K562 (cell line): ENCODE measurements at regions not wholly inside any gene's neighbourhood (a gene's known extent, or its start where the extent isn't known, plus 50 kb on each side); places are given as distances from the start of the nearest gene placed in this dataset.
A peak's percentile ranks its signal among the peaks of the same experiment; 100 is the strongest.

Experiments
- ATAC-seq: fragments of 200-7000 bp; cut with Tn5 transposase; 3 replicates; pipeline ENCODE4 v1.9.1; 2020; ENCODE audit warnings: moderate library complexity
- BruUV-seq: library from RNA; stranded (reverse); fragments of 400-500 nt; replicated peaks from 2 replicates; lab custom pipeline; 2021; lab: Mats Ljungman, UMichigan
- CTCF ChIA-PET: fragments of 300-600 bp; formaldehyde crosslinking; extraction: SDS; loops from one replicate; lab custom pipeline; 2021; ENCODE audit warnings: low intra/inter-chr PET ratio; lab: Yijun Ruan, JAX
- POLR2A ChIA-PET: fragments of 300-600, 350-650 bp; sonication (Branson Sonifier 250); formaldehyde crosslinking; extraction: SDS; loops from one replicate; lab custom pipeline; 2021; ENCODE audit warnings: antibody characterized with exemption, inconsistent platforms; lab: Yijun Ruan, JAX
- DNase-seq, 4 experiments: peaks; one replicate each; pipeline versions ENCODE4 v3.0.0 to v3.0.0-alpha.2; 2011 to 2018; ENCODE audit warnings: low spot score in 3 of 4, mixed read lengths in 3 of 4; ENCODE audit errors: extremely low read depth in 1 of 4
- FAIRE-seq: peaks from 2 replicates; lab custom pipeline; 2011; peaks lifted over from hg19 to GRCh38; lab: Jason Lieb, UNC
- H2AFZ ChIP-seq: 2 replicates; pipeline ENCODE4 v1.6.0; 2011; ENCODE audit warnings: low read depth, low read length, control low read depth, inconsistent platforms
- H3K27ac ChIP-seq: fragments of 200-600 bp; 3 replicates; pipeline ENCODE4 v1.8.0; 2011; ENCODE audit warnings: low read depth, mild to moderate bottlenecking, control low read depth, inconsistent platforms, low read length, moderate library complexity, mixed read lengths; ENCODE audit errors: extremely low read depth
- H3K27me3 ChIP-seq, 2 experiments: fragments of 300-600 bp in 1 of 2; 2 replicates in 1 of 2; 3 replicates in 1 of 2; pipeline versions ENCODE4 v1.6.0 to v1.8.0; 2011; ENCODE audit warnings: inconsistent platforms in 2 of 2, low read length in 2 of 2, mild to moderate bottlenecking in 1 of 2, mixed read lengths in 1 of 2, moderate library complexity in 1 of 2; ENCODE audit not compliant: control insufficient read depth in 2 of 2, insufficient read depth in 2 of 2
- H3K36me3 ChIP-seq: fragments of 300-600 bp; 3 replicates; pipeline ENCODE4 v1.8.0; 2011; ENCODE audit warnings: mild to moderate bottlenecking, low read length, inconsistent platforms; ENCODE audit not compliant: control insufficient read depth, insufficient read depth
- H3K4me1 ChIP-seq, 2 experiments: fragments of 200-600 bp in 1 of 2; replicated peaks in 1 of 2; 2 replicates in 1 of 2; 3 replicates in 1 of 2; pipeline versions ENCODE4 v1.5.1 to v1.8.0; 2011; ENCODE audit warnings: inconsistent platforms in 2 of 2, low read length in 2 of 2, mild to moderate bottlenecking in 1 of 2, mixed read lengths in 1 of 2, moderate library complexity in 1 of 2; ENCODE audit not compliant: control insufficient read depth in 2 of 2, insufficient read depth in 2 of 2
- H3K4me2 ChIP-seq: 2 replicates; pipeline ENCODE4 v1.6.1; 2011; ENCODE audit warnings: low read length, control low read depth, inconsistent platforms, mixed read lengths; ENCODE audit not compliant: insufficient read depth
- H3K4me3 ChIP-seq: fragments of 200-600 bp; sonication (generic), shearing (Covaris generic); 2 replicates; pipeline ENCODE4 v1.5.1; 2016; ENCODE audit warnings: control low read depth, inconsistent platforms
- H3K79me2 ChIP-seq: fragments of 200-600 bp; 3 replicates; pipeline ENCODE4 v1.8.0; 2011; ENCODE audit warnings: low read length, inconsistent platforms; ENCODE audit not compliant: control insufficient read depth, insufficient read depth
- H3K9ac ChIP-seq, 2 experiments: 2 replicates each; pipeline versions ENCODE4 v1.6.0 to v1.6.1; 2011; ENCODE audit warnings: low read depth in 2 of 2, low read length in 2 of 2, control low read depth in 1 of 2, inconsistent platforms in 1 of 2, mild to moderate bottlenecking in 1 of 2, mixed read lengths in 1 of 2; ENCODE audit not compliant: insufficient read depth in 1 of 2
- H3K9me1 ChIP-seq: one replicate; pipeline ENCODE4 v1.6.0; 2011; ENCODE audit warnings: inconsistent platforms, mild to moderate bottlenecking, low read length, moderate library complexity; ENCODE audit not compliant: control insufficient read depth, insufficient read depth
- H3K9me3 ChIP-seq: replicated peaks from 2 replicates; pipeline ENCODE4 v1.5.1; 2011; ENCODE audit warnings: low read depth, low read length, inconsistent platforms; ENCODE audit not compliant: control insufficient read depth, insufficient read depth
- H4K20me1 ChIP-seq: replicated peaks from 2 replicates; pipeline ENCODE4 v1.6.1; 2011; ENCODE audit warnings: low read length, inconsistent platforms, mixed read lengths; ENCODE audit not compliant: control insufficient read depth, insufficient read depth
- C11orf30 ChIP-seq: fragments of 450-650 bp; IDR thresholded peaks from 2 replicates; pipeline ENCODE4 v1.6.1; 2016; ENCODE audit warnings: low read depth, mild to moderate bottlenecking
- GATAD2B ChIP-seq: fragments of 450-650 bp; IDR thresholded peaks from 2 replicates; pipeline ENCODE4 v1.6.1; 2017; ENCODE audit warnings: mild to moderate bottlenecking, borderline replicate concordance
- WGBS: fragments of 100-300 bp; shearing (Covaris generic); methylation state at CpG from one replicate; pipeline ENCODE4 v1.1.6; 2016; ENCODE audit warnings: low coverage, mixed read lengths; ENCODE audit not compliant: insufficient coverage; ENCODE audit errors: missing lambda C conversion rate; 5-methylcytosine and 5-hydroxymethylcytosine counted together
- in situ Hi-C: fragments of 300-500 bp; cut with MboI; formaldehyde crosslinking; loops from 4 replicates; pipeline ENCODE4 v1.15.0; 2018; ENCODE audit warnings: inconsistent platforms, mixed read lengths
- intact Hi-C: fragments of 100-400 bp; cut with micrococcal nuclease; formaldehyde crosslinking; loops from 2 replicates; pipeline ENCODE4 v1.14.2; 2022
- TF ChIP-seq, protein P1 (sequence below): fragments of 250-450 bp; sonication (Bioruptor Pico); IDR thresholded peaks from 2 replicates; pipeline ENCODE4 v1.5.0; 2021

GRCh38 chr1:112807999-112808398 lies 92.9 kb upstream of the PPM1J start (continued):
- TF ChIP-seq, protein P1, sequence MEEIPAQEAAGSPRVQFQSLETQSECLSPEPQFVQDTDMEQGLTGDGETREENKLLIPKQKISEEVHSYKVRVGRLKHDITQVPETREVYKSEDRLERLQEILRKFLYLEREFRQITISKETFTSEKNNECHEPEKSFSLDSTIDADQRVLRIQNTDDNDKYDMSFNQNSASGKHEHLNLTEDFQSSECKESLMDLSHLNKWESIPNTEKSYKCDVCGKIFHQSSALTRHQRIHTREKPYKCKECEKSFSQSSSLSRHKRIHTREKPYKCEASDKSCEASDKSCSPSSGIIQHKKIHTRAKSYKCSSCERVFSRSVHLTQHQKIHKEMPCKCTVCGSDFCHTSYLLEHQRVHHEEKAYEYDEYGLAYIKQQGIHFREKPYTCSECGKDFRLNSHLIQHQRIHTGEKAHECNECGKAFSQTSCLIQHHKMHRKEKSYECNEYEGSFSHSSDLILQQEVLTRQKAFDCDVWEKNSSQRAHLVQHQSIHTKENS: no peak

DNA sequence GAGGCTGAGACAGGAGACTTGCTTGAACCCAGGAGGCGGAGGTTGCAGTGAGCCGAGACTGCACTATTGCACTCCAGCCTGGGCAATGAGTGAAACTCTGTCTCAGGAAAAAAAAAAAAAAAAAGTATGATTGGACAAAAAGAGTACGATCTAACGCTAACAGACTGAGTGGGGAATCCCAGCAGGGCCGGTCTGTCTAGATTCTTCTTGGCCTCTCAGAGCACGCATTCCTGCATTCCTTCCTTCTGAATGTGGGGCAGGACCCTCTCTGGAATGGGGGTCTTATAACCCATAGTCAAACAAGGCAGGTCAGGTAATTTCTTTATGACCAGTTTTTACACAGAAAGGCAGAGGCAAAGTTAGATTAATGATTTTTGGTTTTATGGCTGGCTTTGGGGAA lies 92.0 kb upstream of the PPM1J start:
- intact Hi-C loops: loop anchor here (5.0 to 10.0 kb wide), 3 partner anchors 182 to 870 kb away; no protein-coding TSS in a partner anchor
- H3K79me2 ChIP-seq: no peaks in the 10 kb centered on the region
- no peak for FAIRE-seq
- DNase-seq: peak in 1 of 4 experiments; percentile 2
- in situ Hi-C loops: loop anchor here (5.0 to 10.0 kb wide), 3 partner anchors 90 to 235 kb away; partner anchors contain the start of gene PPM1J
- TF ChIP-seq GATAD2B (no peak), C11orf30 (no peak)
- CTCF ChIA-PET: interaction anchor here (2.8 kb wide), 1 partner anchor 266 kb away, joined by 7 read pairs; the partner anchor contains the start of gene LRIG2
- H3K9ac ChIP-seq: no peak overlapping the region
- BruUV-seq: no TSS peak
- H2AFZ ChIP-seq: no peak overlapping the region
- no peak overlapping the region for H3K27ac ChIP-seq
- peaks cover 19 to 20% of the 10 kb centered on the region in 2 experiments; a peak in 4 of 5 replicates for H3K27me3 ChIP-seq
- H3K4me2 ChIP-seq: no peak overlapping the region
- no peak overlapping the region for H3K4me3 ChIP-seq
- H4K20me1 ChIP-seq: no peaks in the 10 kb centered on the region
- POLR2A ChIA-PET: interaction anchor here (0.7 to 1.0 kb wide), 2 partner anchors 59 to 892 kb away, joined by 3 to 4 read pairs; no protein-coding TSS in a partner anchor
- H3K9me3 ChIP-seq: no peaks in the 10 kb centered on the region
- H3K36me3 ChIP-seq: no peaks in the 10 kb centered on the region
- no peak for ATAC-seq
- WGBS: 15% methylated on average over 6 of the region's 6 CpGs
- no peaks in the 10 kb centered on the region for H3K9me1 ChIP-seq
- peaks cover 2 to 6% of the 10 kb centered on the region in 2 experiments; a peak in 3 of 5 replicates for H3K4me1 ChIP-seq
